ENCODE measurements at regions not wholly inside any gene's neighbourhood (a gene's known extent, or its start where the extent isn't known, plus 50 kb on each side); places are given as distances from the start of the nearest gene placed in this dataset.

GRCh38 chr21:35586305-35586704 is 474.0 kb downstream of the SETD4 start:
- TF ChIP-seq USF2 (IDR thresholded peaks at IDR 0.05; ENCODE audit: low read depth, low read length) (no peak), USF2 (CRISPR knock-in tag; IDR thresholded peaks at IDR 0.05; ENCODE audit: borderline replicate concordance) (no peak), ATF2 (CRISPR knock-in tag; IDR thresholded peaks at IDR 0.05) (no peak), ELF4 (CRISPR knock-in tag; IDR thresholded peaks at IDR 0.05; ENCODE audit: borderline replicate concordance) (no peak), JARID2 (CRISPR knock-in tag; IDR thresholded peaks at IDR 0.05; ENCODE audit: insufficient replicate concordance) (no peak), HDAC2 (CRISPR knock-in tag; IDR thresholded peaks at IDR 0.05) (no peak), MLXIP (CRISPR knock-in tag; IDR thresholded peaks at IDR 0.05; ENCODE audit: borderline replicate concordance) (no peak), FOXK2 (IDR thresholded peaks at IDR 0.05) (no peak), ZNF138 (CRISPR knock-in tag; IDR thresholded peaks at IDR 0.05; ENCODE audit: low read depth) (no peak), CTCF (CRISPR knock-in tag; IDR thresholded peaks at IDR 0.05) (no peak), IKZF1 (IDR thresholded peaks at IDR 0.05) (no peak), BCL3 (CRISPR knock-in tag; IDR thresholded peaks at IDR 0.05) (no peak), NFYC (CRISPR knock-in tag; IDR thresholded peaks at IDR 0.05) (no peak)

Measured in HepG2 (cell line).